ENCODE measurements at regions not wholly inside any gene's neighbourhood (a gene's known extent, or its start where the extent isn't known, plus 50 kb on each side); places are given as distances from the start of the nearest gene placed in this dataset.

- no peak for DNase-seq
Observed at GRCh38 chr11:134515081-134515960, 103.3 kb upstream of the B3GAT1 start.

- no peak for DNase-seq
Observed at GRCh38 chr11:134514354-134514951, 102.4 kb upstream of the B3GAT1 start.

GRCh38 chr11:134513585-134514120 is 101.6 kb upstream of the B3GAT1 start:
- no peak for DNase-seq

- no peak for DNase-seq
Observed at GRCh38 chr11:134512571-134513538, 100.8 kb upstream of the B3GAT1 start.

- no peak for DNase-seq
Observed at GRCh38 chr11:134512061-134512460, 100.0 kb upstream of the B3GAT1 start.

GRCh38 chr11:134511255-134511654 is 99.2 kb upstream of the B3GAT1 start:
- DNase-seq, result no peak

- no peak for DNase-seq
Observed at GRCh38 chr11:134510233-134511040, 98.4 kb upstream of the B3GAT1 start.

- DNase-seq, result no peak
Observed at GRCh38 chr11:134509381-134510232, 97.6 kb upstream of the B3GAT1 start.

GRCh38 chr11:134508219-134508990 is 96.4 kb upstream of the B3GAT1 start:
- no peak for DNase-seq

- DNase-seq, result no peak
Observed at GRCh38 chr11:134506046-134506445, 94.0 kb upstream of the B3GAT1 start.

GRCh38 chr11:134505125-134505524 is 93.1 kb upstream of the B3GAT1 start:
- DNase-seq, result no peak

- no peak for DNase-seq
Observed at GRCh38 chr11:134504146-134504905, 92.3 kb upstream of the B3GAT1 start.

GRCh38 chr11:134503596-134503995 is 91.6 kb upstream of the B3GAT1 start:
- no peak for DNase-seq

GRCh38 chr11:134503100-134503499 is 91.1 kb upstream of the B3GAT1 start:
- no peak for DNase-seq

- DNase-seq, result no peak
Observed at GRCh38 chr11:134502153-134502550, 90.1 kb upstream of the B3GAT1 start.

- no peak for DNase-seq
Observed at GRCh38 chr11:134501406-134502152, 89.5 kb upstream of the B3GAT1 start.

GRCh38 chr11:134500621-134501020 is 88.6 kb upstream of the B3GAT1 start:
- DNase-seq, result no peak

- no peak for DNase-seq
Observed at GRCh38 chr11:134499990-134500389, 87.9 kb upstream of the B3GAT1 start.

Measured in left kidney (tissue), 1 donor.